HS-27A (cell line): ENCODE measurements at regions not wholly inside any gene's neighbourhood (a gene's known extent, or its start where the extent isn't known, plus 50 kb on each side); places are given as distances from the start of the nearest gene placed in this dataset.

Experiments used
- DNase-seq: peaks from one replicate; pipeline ENCODE4 v3.0.0-alpha.2; 2012; ENCODE audit warnings: low read depth, missing footprints

DNA sequence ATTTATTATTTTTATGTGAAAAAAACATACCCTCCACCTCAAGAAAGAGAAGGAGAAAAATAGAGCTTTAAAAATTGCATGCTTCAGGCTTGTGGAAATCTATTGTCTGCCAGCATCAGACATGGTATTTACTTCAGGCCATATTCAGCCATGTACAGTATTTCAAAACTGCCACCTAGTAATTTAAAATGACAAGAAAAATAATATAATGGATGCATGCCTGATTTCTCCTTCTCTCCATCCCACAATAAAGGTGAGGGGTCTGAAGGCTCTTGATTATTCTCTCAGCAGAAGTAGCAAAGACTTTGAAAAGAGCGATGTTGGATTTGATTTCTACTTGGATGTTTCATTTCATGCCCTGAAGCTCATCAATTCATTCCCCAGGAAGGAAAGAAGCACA is 250.7 kb downstream of the TBC1D4 start:
- no peak for DNase-seq

DNA sequence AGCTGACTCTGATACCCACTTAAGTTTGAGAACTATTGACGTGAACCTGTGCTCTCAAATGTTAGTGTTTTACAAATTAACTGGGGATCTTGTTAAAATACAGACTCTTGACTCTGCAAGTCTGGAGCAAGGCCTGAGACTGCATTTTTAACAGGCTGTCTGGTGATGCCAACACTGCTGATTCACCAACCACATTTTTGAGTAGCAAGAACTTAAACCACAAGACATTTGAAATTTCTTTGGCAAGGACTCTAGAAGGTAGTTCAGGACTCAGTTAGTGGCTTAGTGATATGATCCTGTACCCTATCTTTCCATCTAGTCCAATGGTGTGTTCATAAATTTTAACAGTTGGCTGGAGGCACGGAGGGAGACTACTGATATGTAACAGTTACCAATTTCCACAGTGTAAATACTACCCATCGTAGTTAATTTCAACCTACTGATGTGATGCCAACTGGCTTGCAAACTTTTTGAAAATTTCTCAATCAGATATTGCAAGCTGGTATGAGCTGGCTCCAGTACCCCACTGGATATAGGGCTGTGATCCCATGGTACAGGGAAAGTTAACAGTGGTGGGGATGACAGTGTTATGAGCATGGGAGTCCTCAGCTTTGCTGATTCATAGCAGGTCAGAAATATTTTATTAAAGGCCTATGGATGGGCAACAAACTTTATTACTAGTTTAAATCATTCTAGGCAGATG is 255.1 kb downstream of the TBC1D4 start:
- DNase-seq, result no peak

DNA sequence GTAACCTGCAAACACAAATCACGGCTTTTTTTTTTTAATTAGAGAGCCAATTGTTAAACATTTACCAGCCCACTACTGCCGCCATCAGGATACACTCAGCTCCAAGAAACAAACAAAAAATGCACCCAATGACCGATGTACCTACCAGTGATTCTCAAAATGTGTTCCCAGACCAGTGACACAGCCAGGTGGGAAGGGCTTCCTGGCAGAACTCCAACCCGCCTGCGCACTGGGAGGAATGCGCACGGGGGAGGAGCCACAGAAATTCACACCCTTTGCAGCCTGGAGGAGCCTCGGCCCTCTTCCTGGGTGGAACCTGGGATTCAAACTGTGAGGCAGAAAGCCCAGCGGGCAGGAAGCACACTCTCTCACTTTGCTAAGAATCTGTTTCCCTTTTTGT is 255.9 kb downstream of the TBC1D4 start:
- no peak for DNase-seq

DNA sequence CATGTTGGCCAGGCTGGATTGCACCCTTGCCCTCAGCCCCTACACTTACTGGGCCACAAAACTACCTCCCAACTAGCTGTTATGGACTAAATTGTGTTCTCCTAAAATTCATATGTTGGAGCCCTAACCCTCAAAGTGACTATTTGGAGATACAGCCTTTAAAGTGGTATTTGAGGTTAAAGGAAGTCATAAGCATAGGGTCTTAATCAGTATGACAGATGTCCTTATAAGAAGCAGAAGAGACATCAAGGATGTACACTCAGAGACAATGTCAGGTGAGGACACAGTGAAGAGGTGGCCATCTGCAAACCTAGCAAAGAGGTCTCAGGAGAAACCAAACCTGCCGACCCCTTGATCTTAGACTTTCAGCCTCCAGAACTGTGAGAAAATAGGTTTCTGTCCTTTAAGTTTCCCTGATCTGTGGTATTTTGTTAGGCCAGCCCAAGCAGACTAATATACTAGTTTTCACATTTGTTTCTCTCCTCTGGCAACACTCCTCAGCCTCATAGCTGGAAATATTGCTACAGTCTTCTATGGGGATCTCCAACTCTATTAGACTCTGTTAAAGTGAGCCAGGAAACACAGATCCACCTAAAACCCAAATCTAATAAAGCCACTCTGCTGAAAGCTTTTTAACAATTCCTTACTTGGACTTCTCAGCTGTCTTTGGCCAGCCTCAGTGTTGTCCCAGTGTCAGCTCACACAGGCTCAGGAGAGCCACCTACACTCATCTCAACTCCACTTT is 256.5 kb downstream of the TBC1D4 start:
- no peak for DNase-seq

DNA sequence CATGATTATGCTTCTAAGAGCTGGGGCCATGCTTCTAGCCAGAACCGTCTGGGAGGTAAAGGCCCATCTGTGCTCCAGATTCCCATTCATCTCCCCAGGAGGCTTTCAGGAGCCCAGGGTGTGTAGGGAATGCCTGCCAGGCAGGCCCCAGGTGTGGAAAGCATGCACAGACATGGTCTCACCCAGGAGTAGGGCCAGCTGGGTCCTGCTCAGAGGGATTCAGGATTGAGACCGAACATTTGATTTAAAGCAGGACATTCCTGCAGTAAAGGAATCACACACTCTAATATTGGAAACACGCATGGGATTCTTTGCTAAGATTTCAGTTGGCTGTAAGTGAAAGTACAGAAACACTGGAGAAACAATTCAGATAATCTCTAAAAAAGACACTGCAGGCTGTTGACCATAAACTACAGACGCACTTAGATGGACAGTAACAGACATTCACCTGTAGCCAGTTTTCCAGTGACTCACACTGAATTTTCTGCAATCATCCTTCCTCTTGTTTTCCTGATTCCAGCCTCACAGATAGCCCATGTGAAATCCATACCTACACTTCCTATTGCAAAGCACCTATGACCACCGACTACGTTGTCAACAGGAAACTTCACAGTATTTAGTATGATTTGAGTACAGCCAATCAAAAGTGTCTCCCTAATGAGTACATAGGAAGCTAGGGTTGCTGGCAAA is 257.8 kb downstream of the TBC1D4 start:
- no peak for DNase-seq

DNA sequence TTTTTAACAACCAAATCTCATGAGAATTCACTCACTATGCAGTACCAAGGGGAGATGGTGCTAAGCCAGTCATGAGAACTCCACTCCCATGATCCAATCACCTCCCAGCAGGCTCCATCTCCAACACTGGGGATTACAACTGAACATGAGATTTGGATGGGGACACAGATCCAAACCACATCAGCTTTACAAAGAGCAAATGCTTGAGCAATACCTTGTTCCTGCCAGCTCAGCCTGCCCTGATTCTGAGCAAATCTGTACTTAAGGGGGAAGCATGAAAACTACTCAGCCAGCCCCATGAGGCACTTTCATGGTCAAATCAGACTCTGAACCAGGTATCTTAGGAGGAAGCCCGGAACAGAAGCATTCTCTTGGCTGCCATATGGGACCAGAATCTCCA is 259.9 kb downstream of the TBC1D4 start:
- DNase-seq, result no peak

DNA sequence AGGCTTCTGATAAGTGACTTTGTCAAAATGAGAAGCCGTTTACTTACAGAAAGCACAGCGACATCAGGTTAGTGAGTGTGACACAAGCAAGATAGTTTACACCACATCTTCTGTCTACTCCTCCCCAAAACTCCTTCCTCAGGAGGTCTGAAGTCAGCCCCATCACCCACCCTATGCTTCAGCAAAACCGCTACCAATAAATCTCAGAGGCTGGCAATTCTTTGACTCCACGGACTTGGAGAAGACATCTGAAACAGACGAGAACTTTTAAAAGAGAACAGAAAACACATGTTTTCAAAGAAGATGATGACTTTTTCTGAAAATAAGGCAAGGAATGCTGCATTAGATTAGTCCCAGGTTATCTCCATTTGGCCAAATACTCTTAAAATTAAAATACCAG is 261.1 kb downstream of the TBC1D4 start:
- DNase-seq, result no peak

DNA sequence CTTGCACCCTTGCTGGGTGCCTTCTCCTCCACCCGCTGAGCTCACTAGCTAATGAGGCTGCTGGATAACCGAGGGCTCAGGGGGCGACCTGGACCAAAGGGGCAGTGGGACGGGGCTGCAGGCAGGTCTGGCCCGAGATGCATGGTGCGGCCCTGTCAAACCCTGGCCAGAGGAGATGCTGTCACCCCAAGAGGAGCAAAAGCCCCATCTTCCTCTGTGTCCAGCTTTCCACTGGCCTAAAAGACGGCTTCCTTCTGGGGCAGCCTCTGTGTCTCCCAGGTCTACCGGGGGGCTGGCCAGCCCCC is 261.8 kb downstream of the TBC1D4 start:
- no peak for DNase-seq

DNA sequence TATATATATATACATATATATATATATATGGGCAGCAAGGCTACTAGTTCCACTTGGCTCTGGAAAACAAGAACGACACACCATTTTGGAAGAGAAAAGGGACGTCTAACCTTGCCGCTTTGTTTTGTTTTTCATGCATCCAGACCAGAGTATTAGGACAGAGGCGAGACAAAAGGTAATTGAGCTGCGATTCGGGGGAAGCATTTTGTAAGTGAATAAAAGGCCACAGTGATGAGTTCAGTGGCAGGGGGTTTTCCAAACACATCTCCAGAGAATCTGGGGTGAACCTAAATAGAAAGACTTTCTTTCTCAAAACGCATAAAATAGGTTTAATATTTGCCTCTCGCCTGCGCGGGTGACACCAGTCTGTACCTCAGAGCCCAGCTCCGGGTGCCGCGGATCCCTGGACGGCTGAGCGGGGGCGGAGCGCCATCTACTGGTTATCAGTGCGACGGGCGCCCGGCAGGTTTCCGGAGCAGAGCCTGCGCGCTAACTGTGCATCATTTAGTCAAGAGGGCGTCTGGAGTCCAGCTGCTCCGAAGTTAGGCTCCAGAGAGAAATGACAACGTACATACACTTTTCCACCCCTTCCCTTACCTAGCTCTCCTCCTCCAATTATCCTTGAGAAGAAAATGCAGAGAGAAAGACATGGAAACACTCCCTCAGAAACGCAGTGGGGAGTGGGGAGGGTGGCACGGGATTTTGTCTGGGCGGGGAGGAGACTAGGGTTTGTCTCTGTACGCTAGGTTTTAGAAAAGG is 262.3 kb downstream of the TBC1D4 start:
- no peak for DNase-seq

DNA sequence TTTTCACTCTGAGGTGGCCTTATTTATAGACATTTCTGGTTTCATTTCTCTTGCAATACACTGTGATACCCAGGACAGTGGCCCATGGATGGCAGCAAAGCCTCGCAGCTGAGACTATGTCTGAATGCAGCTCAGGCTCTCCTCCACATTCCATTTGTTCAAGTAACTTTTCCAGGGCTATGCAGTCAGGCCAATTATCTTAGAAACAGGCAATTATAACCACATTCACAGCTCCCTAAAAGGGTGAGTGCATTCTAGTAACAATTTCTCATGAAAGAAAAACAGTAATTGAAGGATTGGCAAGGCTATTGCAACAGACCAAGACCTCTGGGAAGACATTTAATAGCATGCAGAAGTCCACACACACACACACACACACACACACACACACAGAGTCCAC is 264.0 kb downstream of the TBC1D4 start:
- DNase-seq, result no peak

DNA sequence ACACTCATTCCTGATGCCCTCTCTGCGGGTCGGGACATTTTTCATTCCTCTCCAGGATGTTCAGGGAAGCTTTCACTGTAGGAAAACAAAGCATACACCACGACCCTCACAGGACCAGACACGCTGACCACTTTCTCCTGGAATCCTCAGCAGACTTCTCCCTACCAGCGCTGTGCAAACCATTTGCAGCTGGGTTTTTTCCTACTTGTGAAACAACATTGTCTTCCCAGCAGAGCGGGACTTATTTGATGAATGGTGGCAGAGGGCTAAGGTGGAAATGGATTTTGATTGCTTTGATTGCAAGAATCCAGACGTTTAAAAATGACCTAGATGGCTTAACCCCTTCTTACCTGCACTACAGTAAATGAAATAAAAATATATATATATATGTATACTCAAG is 265.9 kb downstream of the TBC1D4 start:
- no peak for DNase-seq

DNA sequence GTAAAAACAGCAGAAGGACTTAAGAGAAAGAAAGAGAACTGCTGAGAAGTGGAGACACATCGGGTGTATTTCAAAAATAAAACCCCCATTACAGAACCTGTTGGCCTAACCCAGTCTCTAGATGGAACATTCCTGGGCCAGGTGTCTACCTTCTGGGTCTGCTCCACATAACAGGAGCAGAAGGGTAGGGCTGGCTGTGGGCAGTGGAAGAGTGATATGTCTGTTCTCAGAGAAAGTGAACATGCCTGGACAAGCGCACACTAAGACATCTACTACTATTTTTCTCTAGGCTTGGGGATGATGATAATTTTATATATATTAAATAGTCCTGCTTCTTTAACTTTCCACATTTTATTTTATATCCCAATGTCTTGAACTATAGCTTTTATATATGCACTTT is 267.1 kb downstream of the TBC1D4 start:
- no peak for DNase-seq

DNA sequence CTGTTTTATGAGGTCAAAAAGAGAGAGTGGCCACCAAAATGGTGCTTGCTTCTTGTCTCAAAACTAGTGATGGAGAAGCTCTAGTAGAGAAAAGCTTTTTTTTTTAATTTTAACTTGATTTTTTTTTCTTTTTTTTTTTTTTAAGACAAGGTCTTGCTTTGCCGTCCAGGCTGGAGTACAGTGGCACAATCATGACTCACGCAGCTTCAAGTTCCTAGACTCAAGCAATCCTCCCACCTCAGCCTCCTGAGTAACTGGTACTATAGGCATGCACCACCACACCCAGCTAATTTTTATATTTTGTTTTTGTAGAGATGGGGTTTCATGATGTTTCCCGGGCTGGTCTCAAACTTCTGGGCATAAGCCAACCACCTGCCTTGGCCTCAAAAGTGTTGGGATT is 279.0 kb downstream of the TBC1D4 start:
- DNase-seq, result no peak

DNA sequence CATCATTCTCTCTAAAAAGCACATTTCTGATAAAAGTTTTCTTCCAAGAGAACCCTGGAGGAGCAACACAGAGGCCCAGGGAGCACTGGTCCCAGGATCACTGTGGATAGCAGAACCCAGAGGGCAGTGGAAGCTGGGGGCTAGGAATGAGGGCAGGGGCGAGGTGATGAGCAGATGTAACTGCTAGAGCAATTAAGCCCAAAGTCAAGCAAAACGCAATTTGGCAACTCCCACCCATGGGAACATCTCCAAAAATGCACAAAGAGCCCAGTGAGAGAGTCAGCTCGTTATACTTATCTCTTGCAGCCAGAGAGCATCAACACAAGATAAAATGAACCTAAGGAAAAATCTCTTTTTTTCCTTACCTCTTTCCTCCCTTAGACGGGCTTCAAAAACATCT is 284.2 kb downstream of the TBC1D4 start:
- no peak for DNase-seq

DNA sequence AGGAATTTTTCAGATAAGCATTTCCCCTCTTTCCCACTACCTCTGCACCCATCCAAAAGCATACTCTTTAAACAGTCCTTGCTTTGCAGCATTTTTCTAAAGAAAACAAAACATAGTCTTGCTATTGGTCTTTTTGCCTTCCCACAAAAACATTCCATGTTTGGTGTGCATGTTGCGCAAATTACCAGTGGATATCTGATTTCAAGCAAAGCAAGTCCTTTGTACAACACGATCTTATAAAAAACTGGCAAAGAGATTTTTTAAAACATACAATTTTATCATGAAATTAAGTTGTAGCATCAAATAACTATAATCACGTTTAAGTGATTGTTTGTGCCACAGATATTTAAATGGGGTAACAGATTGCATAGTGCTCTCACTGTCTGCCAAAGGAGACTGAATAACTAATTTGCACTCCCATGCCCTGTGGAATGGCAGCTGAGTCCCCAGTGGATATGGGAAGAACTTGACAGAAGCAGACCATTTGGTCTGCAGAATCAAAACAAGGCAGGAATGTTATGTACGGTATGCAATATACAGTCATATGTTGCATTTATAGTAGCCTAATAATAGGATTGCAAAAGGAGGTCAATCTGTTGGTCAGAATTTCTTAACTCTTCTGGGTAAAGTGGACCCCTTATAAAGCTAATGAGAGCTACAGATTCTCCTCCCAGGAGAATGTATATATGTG is 285.7 kb downstream of the TBC1D4 start:
- no peak for DNase-seq

DNA sequence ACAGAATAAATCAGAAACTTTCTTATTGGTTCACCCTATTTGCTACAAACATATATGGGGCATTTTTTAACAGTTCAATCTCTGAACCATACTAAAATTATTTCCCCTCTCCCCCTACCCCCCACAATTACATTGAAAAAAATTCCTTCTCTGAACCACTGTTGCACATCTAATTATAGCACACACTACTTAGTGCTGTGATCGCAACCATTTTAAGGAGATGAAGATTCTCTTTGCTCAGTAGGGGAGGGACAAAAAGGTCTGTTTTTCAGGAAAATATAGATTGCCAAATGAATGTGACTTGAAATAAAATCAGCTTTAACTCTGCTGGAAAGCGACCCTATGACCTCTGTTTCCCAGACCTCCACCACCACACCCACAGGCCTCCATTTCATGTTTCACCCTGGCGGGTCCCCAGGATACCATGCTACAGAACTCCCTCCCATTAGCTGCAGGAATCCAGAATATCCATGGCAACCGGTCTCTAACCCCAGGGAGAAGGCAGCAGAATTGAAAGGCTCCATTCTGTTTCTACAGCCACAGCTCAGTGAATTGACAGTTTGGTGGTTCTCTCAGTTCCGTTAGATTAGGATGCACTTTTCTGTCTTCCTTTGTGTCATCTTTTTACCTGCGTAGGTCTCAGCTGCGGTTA is 286.3 kb downstream of the TBC1D4 start:
- no peak for DNase-seq

DNA sequence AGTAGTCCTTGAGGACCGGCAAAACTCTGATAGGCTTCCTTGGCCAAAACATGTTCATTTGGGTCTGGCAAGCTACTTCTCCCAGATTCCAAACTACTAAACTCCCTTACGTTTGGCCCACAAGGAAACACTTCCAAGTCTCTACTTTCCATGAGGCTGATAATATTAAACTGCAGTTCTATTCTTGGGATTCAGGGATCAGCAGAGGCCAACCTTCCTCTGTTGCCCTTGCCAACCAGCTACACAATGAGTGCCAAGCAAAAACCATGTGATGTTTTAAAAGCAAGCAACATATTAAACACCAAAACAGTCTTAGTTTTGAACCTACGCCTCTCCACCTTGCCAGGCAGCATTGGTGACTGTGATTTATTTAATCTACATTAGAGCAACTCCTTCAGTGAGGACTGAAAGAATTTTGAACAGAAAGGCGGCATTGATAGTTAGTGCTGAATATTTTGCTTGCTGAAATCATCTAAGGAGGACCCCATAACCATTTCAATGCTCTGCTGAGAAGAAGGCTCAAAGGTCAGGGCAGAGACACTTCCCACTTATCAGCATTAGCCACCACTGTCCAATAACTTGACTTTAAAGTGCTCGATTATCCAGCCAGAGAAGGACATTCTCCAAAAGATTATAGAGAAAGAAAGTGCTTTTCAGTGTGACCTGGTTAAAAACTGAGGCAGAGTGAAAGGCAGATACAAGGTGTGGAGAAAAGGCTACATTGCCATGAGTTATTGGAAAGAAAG is 287.1 kb downstream of the TBC1D4 start:
- no peak for DNase-seq

DNA sequence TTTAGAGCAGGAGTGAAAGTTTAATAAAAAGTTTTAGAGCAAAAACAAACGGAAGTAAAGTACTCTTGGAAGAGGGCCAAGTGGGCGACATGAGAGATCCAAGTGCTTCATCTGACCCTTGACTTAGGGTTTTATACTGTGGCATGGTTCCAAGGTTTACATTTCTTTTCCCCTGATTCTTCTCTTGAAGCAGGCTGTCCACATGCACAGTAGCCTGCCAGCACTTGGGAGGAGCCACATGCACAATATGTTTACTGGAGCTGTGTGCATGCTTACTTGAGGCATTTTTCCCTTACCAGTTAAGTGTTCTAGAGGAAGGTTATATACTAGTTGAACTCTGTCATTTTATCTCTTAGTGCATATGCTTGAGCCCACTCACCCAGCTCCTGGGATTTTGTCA is 295.6 kb downstream of the TBC1D4 start:
- no peak for DNase-seq

DNA sequence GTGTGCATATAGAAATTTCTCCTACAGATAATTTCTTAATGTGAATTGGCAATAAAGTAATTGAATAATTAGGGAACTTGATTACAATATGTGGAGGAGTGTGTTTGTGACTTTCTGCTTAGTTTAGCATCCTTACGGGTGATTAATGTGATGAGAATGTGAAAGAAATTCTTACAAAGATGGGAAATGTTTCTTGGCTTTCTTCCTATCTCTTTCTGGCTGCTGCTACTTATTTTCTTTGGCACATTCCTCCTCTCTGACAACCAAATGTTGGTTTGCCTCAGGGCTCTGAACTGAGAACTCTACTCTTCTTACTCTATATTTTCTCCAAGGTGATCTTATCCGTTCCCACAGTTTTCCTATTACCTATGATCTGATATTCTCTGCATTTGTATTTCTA is 300.1 kb downstream of the TBC1D4 start:
- DNase-seq, result peak; percentile 50

DNA sequence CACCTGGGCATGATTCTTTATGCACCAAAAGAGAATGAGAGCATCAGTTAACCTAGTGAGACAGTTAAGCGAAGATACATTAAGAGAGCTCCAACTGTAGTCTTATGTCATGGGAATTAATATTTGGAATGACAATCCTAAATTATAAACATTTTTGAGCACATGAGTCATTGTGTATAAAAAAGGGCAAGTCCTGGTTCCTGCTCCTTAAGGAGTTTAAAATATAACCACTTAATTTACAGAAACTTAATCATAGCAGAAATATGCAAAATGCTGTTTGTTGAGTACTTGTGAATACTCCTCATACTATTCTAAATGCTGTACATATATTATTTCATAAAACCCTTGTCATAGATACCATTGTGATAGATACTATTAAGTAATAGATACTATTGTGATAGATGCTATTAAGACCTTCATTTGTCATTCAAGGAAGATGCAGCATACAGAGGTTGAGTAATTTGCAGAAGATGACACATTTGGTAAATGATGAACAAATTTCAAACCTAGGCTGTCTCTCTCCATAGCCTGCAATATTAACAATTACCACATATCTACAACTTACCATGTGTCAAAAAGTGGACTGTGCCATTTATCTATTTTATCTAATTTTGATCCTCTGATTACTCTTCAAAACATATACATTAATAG is 301.0 kb downstream of the TBC1D4 start:
- DNase-seq, result peak; percentile 39
